ENCODE measurements at regions not wholly inside any gene's neighbourhood (a gene's known extent, or its start where the extent isn't known, plus 50 kb on each side); places are given as distances from the start of the nearest gene placed in this dataset.

GRCh38 chr4:29541757-29542156, 1178.4 kb upstream of the PCDH7 start:
- no peak for TF ChIP-seq POLR2A (IDR thresholded peaks at IDR 0.05)
- TF ChIP-seq CTCF (IDR thresholded peaks at IDR 0.05) = no peak
- TF ChIP-seq EP300 (IDR thresholded peaks at IDR 0.05) = no peak
